Activated CD4-positive, alpha-beta memory T cell treated with anti-CD3 and anti-CD28 coated beads for 36 hours (primary cell): ENCODE measurements at regions not wholly inside any gene's neighbourhood (a gene's known extent, or its start where the extent isn't known, plus 50 kb on each side); places are given as distances from the start of the nearest gene placed in this dataset.

ENCODE experiments used
- CTCF ChIA-PET: fragments of 350-600 bp; sonication (Branson Sonifier 250); formaldehyde crosslinking; loops from one replicate; lab custom pipeline; 2021; ENCODE audit warnings: antibody characterized with exemption, inconsistent platforms; lab: Charles Lee
- POLR2A ChIA-PET: fragments of 350-600 bp; sonication (Branson Sonifier 250); formaldehyde crosslinking; loops from one replicate; lab custom pipeline; 2021; ENCODE audit warnings: antibody characterized with exemption; lab: Charles Lee
- DNase-seq: peaks from one replicate; pipeline ENCODE4 v3.0.0-alpha.2; 2020
- H3K27ac Mint-ChIP-seq: one replicate; pipeline ENCODE4 v1.8.0; 2021; ENCODE audit warnings: mixed read lengths
- H3K27me3 Mint-ChIP-seq: one replicate; pipeline ENCODE4 v1.8.0; 2021; ENCODE audit warnings: mixed read lengths
- H3K36me3 Mint-ChIP-seq: one replicate; pipeline ENCODE4 v1.8.0; 2021; ENCODE audit warnings: mixed read lengths
- H3K4me1 Mint-ChIP-seq: one replicate; pipeline ENCODE4 v1.8.0; 2021; ENCODE audit warnings: low read depth, mixed read lengths
- H3K4me3 Mint-ChIP-seq: one replicate; pipeline ENCODE4 v1.8.0; 2021; ENCODE audit warnings: mild to moderate bottlenecking, mixed read lengths
- H3K9me3 Mint-ChIP-seq: one replicate; pipeline ENCODE4 v1.8.0; 2021; ENCODE audit warnings: mixed read lengths
- intact Hi-C: fragments of 100-400 bp; cut with micrococcal nuclease; formaldehyde crosslinking; loops from one replicate; pipeline ENCODE4 v1.15.1; 2023

DNA sequence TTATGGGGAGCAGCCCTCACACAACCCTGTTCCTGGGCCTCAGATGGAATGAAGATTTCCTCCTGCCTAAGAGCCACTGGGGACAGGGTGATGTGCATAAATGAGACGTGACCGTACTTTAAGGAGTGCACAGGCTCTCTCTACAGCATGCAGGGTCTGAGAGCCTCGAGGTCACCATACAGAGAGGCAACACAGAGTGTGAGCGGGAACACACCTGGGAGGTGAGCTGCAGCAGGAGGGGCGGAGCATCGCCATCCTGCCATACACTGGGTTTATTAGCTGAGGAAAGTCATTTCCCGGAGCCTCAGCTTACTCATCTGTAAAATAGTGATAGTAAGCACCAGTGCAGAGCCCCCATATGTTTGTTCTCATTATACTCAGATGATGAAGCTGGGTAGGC is 182.5 kb upstream of the RAD23B start:
- H3K9me3 Mint-ChIP-seq, result no peaks in the 10 kb centered on the region
- intact Hi-C loops, result no loop called here
- no peak for DNase-seq
- H3K36me3 Mint-ChIP-seq, result no peaks in the 10 kb centered on the region
- no peak overlapping the region for H3K27ac Mint-ChIP-seq
- H3K4me1 Mint-ChIP-seq, result no peaks in the 10 kb centered on the region
- H3K4me3 Mint-ChIP-seq, result no peak overlapping the region
- ChIA-PET POLR2A (no interaction called here), CTCF (no interaction called here)
- no peaks in the 10 kb centered on the region for H3K27me3 Mint-ChIP-seq

DNA sequence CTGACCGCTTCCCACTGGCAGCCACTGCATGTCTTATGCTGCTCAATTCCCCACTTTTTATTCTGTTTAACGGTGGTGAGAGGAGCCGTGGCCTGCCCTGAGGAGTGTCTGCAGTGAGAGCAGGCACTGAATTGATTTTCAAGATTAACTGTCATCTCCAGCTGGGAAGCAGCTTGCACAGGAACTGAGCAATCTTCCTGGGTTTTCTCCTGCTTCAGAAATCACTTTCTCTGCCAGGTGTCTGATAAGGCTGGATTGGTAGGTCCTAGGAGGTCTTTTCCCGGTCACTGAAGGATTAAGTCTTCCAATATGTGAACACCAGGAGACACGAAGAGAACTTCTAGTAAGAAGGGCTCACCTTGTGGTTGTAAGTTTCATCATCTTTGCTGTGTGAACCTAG is 181.1 kb upstream of the RAD23B start:
- Mint-ChIP-seq H3K4me1 (no peaks in the 10 kb centered on the region), H3K4me3 (no peak overlapping the region), H3K27ac (no peak overlapping the region), H3K27me3 (no peaks in the 10 kb centered on the region), H3K36me3 (no peaks in the 10 kb centered on the region), H3K9me3 (no peaks in the 10 kb centered on the region)
- DNase-seq, result no peak
- intact Hi-C loops, result no loop called here
- ChIA-PET POLR2A (no interaction called here), CTCF (no interaction called here)

DNA sequence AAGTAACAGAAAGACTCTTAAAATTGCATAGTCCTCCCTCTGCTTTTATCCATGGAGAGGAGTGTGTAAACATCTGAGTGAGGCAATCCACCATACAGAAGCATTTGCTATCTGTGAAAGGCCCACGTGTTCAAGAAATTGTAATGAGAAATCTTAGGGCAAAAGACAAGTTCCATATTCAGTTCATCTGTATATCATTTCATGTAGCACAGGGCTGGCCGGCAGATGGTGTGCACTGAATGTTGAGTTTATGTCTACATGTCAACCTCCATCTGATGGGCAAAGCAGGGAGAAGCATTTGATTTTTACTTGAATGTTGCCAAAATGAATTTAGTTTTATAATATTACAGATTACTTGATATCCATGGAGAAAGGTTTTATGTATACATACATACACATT is 179.5 kb upstream of the RAD23B start:
- Mint-ChIP-seq H3K27me3 (no peaks in the 10 kb centered on the region), H3K27ac (no peak overlapping the region), H3K36me3 (no peaks in the 10 kb centered on the region), H3K4me3 (no peak overlapping the region), H3K4me1 (no peaks in the 10 kb centered on the region), H3K9me3 (no peaks in the 10 kb centered on the region)
- ChIA-PET POLR2A (no interaction called here), CTCF (no interaction called here)
- no peak for DNase-seq
- intact Hi-C loops, result no loop called here

DNA sequence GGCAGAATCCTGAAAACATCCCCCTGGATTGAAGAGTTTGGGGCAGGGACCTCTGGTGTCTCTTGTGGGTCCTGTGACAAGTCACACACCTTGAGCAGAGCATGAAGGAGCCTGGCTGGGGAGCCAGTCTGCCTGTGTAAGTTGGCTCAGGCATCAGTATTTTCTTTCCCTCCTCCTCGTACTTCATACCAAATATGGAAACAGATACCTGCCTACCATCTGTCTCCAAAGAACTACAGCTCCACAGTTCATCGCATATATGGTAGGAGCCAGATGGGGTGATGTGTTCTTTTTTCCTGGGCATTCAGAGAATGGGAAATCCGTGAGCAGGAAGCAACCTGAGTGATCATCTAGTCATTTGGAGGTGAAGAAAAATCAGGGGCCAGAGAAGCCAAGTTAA is 177.3 kb upstream of the RAD23B start:
- H3K9me3 Mint-ChIP-seq, result no peaks in the 10 kb centered on the region
- H3K4me1 Mint-ChIP-seq, result no peaks in the 10 kb centered on the region
- no peaks in the 10 kb centered on the region for H3K27me3 Mint-ChIP-seq
- ChIA-PET CTCF (no interaction called here), POLR2A (no interaction called here)
- H3K36me3 Mint-ChIP-seq, result no peaks in the 10 kb centered on the region
- H3K4me3 Mint-ChIP-seq, result no peak overlapping the region
- no peak overlapping the region for H3K27ac Mint-ChIP-seq
- intact Hi-C loops, result no loop called here
- DNase-seq, result no peak

DNA sequence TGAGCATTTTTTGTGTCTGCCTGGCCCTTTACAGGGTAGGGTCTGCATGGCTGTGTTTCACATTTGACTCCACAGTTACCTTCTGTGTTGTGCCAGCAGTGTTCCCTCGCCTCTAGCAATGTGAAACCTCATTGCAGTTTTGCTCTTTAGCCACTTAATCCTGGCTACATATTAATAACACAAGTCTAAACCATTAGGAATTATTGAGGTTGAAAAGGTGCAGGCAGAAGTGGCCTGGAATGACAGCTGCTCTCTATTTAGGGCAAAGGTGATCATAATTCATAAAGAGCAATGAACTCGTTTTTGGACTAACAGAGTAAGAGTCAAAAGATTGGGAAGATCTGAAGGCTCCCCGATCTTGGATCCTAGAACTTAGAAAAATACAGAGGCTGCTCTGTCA is 176.7 kb upstream of the RAD23B start:
- intact Hi-C loops, result no loop called here
- POLR2A ChIA-PET, result no interaction called here
- no peaks in the 10 kb centered on the region for H3K27me3 Mint-ChIP-seq
- H3K27ac Mint-ChIP-seq, result no peak overlapping the region
- H3K36me3 Mint-ChIP-seq, result no peaks in the 10 kb centered on the region
- CTCF ChIA-PET, result no interaction called here
- H3K4me1 Mint-ChIP-seq, result no peaks in the 10 kb centered on the region
- DNase-seq, result no peak
- no peaks in the 10 kb centered on the region for H3K9me3 Mint-ChIP-seq
- H3K4me3 Mint-ChIP-seq, result no peak overlapping the region

DNA sequence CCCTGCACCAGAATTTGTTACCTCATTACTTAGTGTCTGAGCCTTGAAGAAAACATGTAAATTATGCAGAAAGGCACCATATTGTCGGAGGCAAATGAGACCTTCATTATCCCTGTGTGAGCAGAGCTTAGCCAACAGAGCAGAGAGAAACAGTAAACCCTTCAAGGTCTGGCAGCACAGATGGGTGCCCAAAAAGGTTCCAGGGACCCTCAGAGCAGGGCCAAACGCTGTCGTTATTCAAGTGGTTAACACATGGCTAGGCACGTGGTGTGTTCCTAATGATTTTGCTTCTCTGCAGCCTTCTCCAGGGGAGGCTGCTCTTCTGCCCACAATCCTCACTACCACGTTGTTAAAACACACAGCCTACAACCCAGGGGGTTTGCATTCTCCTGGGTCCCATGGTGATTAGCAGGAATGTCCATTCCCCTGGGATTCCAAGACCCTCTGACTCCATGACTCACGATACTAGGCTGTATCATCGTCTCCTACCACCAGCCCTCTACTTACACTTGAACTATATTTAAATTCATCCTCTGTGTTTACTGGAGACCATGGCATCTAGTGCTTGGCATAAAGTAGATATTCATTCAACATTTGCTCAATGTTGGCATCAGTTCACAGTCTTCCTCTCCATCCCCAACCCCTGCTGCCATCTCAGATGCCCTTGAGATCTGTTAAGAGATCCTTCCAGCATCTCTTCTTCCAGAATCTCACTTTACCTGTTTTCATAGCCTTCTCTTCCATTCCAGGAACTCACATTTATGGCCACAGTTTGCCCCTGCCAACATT is 174.5 kb upstream of the RAD23B start:
- Mint-ChIP-seq H3K4me1 (no peaks in the 10 kb centered on the region), H3K36me3 (no peaks in the 10 kb centered on the region), H3K9me3 (no peaks in the 10 kb centered on the region), H3K27ac (no peak overlapping the region), H3K4me3 (no peak overlapping the region), H3K27me3 (peaks cover 1% of the 10 kb centered on the region)
- intact Hi-C loops, result no loop called here
- POLR2A ChIA-PET, result no interaction called here
- CTCF ChIA-PET, result interaction anchor here (1.0 kb wide), 1 partner anchor 29 kb away, joined by 3 read pairs; no protein-coding TSS in a partner anchor
- DNase-seq, result no peak

DNA sequence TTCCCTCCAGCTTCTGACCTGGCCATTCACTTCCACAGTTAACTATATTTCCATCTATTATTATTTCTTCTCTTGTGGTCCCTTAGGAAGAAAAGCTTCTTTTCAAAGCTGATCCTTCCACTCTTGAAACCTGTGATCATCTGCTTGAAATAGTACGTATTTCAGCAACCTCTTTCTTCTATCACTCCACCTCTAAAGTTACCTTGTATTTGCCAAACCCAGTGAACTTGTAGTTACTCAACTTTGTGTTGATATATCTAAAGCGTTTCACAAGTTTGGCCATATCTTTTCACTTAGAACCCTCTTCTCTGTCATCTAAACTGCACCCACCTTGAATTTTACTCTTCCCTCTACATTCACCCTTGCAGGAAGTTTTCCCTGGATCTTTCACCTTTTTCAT is 173.8 kb upstream of the RAD23B start:
- intact Hi-C loops, result no loop called here
- no peak overlapping the region for H3K4me3 Mint-ChIP-seq
- ChIA-PET CTCF (no interaction called here), POLR2A (no interaction called here)
- H3K27me3 Mint-ChIP-seq, result peaks cover 5% of the 10 kb centered on the region
- DNase-seq, result no peak
- H3K36me3 Mint-ChIP-seq, result no peaks in the 10 kb centered on the region
- no peaks in the 10 kb centered on the region for H3K4me1 Mint-ChIP-seq
- H3K27ac Mint-ChIP-seq, result no peak overlapping the region
- no peaks in the 10 kb centered on the region for H3K9me3 Mint-ChIP-seq

DNA sequence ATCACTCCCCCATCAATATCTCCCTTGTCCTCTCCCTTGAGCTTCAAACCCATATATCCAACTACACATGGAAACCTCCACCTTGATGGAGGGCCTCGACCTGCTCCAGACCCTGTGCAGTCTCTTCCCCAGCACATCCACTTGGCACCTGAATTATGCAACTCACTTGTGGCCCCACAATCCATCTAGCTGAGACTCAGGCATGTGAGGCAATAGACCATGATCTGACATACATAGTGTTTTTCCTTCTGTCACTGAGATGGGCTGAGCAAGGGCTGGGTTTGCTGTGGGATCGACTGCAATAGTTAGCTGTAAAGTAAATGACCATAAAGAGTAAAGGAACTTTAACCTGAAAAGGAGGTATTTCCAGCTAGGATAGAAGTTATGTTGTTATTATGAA is 172.9 kb upstream of the RAD23B start:
- CTCF ChIA-PET, result no interaction called here
- POLR2A ChIA-PET, result no interaction called here

DNA sequence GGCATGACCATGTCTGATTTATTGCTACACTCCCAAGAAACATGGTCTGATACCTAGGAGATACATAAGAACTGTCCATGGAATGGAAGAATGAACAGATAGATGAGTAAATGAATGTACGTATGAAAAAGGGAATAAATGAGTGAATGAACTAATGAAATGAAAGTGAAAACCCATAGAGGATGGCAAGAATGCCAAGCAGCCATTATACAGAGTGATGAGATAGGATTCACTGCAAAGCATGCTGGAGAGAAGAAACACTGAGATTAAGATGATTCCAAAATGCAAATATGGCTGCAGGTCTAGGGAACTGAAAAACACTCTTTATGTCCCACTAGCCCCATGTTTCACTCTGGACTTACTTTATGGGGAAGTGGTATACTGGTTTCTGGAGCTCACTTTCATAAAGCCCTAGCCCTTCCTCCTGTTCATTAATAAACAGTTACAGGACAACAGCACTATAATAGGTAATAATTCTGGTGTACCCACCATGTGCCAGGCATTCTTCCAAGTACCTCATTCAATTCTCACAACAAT is 170.3 kb upstream of the RAD23B start:
- no peak overlapping the region for H3K4me3 Mint-ChIP-seq

More for the DNA sequence above, 172.9 kb upstream of the RAD23B start:
- no peak for DNase-seq
- Mint-ChIP-seq H3K4me3 (no peak overlapping the region), H3K27me3 (peaks cover 5% of the 10 kb centered on the region), H3K4me1 (no peaks in the 10 kb centered on the region), H3K27ac (no peak overlapping the region), H3K9me3 (no peaks in the 10 kb centered on the region), H3K36me3 (no peaks in the 10 kb centered on the region)
- intact Hi-C loops, result no loop called here

DNA sequence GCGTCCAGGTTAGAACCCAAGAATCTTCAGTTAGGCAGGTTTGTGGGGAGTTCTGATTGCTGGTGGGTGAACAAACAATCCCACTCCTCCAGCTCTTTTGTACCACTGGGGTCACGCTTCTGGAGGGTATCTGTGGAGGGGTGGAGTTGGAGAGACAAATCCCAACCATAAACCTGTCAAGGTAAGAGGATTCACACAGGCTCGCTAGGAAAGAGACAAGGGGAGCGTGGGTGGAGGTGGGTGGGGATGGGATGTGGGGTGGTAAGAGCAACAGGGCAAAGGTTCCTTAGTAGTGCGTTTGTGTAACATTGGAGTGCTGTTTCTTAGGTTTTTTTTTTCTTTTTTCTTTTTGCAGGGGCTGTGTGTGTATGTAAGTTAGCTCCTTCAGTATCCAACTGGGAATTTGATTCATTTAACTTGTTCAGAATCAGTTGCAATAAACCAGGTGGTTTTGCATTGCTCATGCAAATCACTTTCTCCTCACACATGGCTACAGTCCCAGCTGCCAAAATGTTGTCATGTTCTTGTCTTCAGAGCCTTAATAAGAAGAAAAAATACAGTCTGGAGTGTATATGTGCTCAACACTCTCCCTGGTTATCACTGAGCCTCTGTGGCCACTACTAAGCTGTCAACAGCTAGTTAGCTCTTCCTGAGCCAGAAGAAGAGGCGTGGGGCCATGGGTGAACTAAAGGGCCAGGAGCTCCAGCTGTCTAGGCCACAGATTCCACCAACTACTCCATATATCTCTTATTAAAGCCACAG is 164.0 kb upstream of the RAD23B start:
- H3K36me3 Mint-ChIP-seq, result no peaks in the 10 kb centered on the region
- CTCF ChIA-PET, result no interaction called here
- no peak for DNase-seq
- POLR2A ChIA-PET, result no interaction called here
- intact Hi-C loops, result no loop called here
- no peaks in the 10 kb centered on the region for H3K4me1 Mint-ChIP-seq
- H3K27ac Mint-ChIP-seq, result no peak overlapping the region
- no peaks in the 10 kb centered on the region for H3K9me3 Mint-ChIP-seq
- peaks cover 5% of the 10 kb centered on the region for H3K27me3 Mint-ChIP-seq
- H3K4me3 Mint-ChIP-seq, result no peak overlapping the region

More for the DNA sequence above, 170.3 kb upstream of the RAD23B start:
- intact Hi-C loops, result no loop called here
- DNase-seq, result no peak
- Mint-ChIP-seq H3K36me3 (no peaks in the 10 kb centered on the region), H3K27me3 (peaks cover 5% of the 10 kb centered on the region), H3K27ac (no peak overlapping the region), H3K9me3 (no peaks in the 10 kb centered on the region), H3K4me1 (no peaks in the 10 kb centered on the region)
- ChIA-PET CTCF (interaction anchor here (1.0 kb wide), 1 partner anchor 24 kb away, joined by 3 read pairs; no protein-coding TSS in a partner anchor), POLR2A (no interaction called here)

DNA sequence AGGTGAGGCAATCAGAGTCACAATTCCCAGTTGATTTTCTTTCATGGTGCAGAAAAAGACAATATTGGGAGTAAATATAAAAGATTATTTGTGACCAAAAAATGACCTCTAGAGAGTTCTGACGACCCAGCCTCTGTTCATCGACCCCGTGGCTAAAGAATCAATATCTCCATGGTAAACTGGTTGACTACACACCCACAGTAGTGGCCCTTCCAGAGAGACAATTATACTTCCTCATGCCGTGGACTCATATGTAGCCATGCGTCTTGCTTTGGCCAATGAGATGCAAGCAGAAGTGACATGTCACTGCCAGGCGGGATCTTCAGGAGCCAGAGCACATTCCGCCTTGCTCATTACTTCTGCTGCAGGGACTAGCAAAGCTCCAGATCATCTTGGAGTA is 163.3 kb upstream of the RAD23B start:
- no peak for DNase-seq
- no peaks in the 10 kb centered on the region for H3K36me3 Mint-ChIP-seq
- CTCF ChIA-PET, result no interaction called here
- no peaks in the 10 kb centered on the region for H3K4me1 Mint-ChIP-seq
- H3K9me3 Mint-ChIP-seq, result no peaks in the 10 kb centered on the region
- H3K27ac Mint-ChIP-seq, result no peak overlapping the region
- H3K27me3 Mint-ChIP-seq, result peaks cover 3% of the 10 kb centered on the region
- intact Hi-C loops, result no loop called here
- POLR2A ChIA-PET, result no interaction called here
- no peak overlapping the region for H3K4me3 Mint-ChIP-seq

DNA sequence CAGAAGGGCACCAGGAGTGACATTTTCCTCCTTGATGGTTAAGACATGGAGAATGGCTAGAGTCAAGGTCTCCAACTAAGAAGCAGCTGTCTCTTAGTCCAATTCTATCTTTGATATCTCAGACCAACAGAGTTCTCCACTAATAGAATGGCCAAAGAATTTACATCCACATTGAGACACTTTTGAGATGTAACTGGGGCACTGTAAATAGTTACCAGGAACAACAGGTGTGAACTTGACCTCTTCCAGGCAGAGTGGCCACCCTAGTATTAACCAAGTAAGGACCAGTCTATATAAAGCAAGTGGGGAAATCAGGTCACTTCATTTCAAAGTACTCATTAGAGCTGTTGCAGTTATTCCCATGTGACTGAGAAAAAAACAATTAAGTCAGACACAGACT is 159.7 kb upstream of the RAD23B start:
- Mint-ChIP-seq H3K9me3 (no peaks in the 10 kb centered on the region), H3K27ac (no peak overlapping the region), H3K36me3 (no peaks in the 10 kb centered on the region), H3K4me1 (no peaks in the 10 kb centered on the region), H3K4me3 (no peak overlapping the region), H3K27me3 (peaks cover 3% of the 10 kb centered on the region)
- intact Hi-C loops, result no loop called here
- CTCF ChIA-PET, result interaction anchor here (2.8 kb wide), 1 partner anchor 14 kb away, joined by 11 read pairs; no protein-coding TSS in a partner anchor
- POLR2A ChIA-PET, result no interaction called here
- no peak for DNase-seq
